GM18505 (cell line): ENCODE measurements at regions not wholly inside any gene's neighbourhood (a gene's known extent, or its start where the extent isn't known, plus 50 kb on each side); places are given as distances from the start of the nearest gene placed in this dataset.

Experiments
- ATAC-seq: cut with Tn5 transposase; IDR thresholded peaks from one replicate; pipeline ENCODE4 v1.9.1; 2021; ENCODE audit not compliant: unreplicated experiment
- POLR2A ChIP-seq: IDR thresholded peaks from 4 replicates; pipeline ENCODE4 v1.6.1; 2011; ENCODE audit warnings: borderline replicate concordance; ENCODE audit not compliant: insufficient read depth, insufficient read length; ENCODE audit errors: extremely low read depth

- ATAC-seq = no peak
- no peak for TF ChIP-seq POLR2A
Measured at GRCh38 chr9:82284758-82285157, 296.2 kb downstream of the SPATA31D1 start.

GRCh38 chr9:82295181-82295580 lies 306.6 kb downstream of the SPATA31D1 start:
- no peak for TF ChIP-seq POLR2A
- ATAC-seq = no peak

GRCh38 chr9:82299870-82300269 lies 311.3 kb downstream of the SPATA31D1 start:
- TF ChIP-seq POLR2A = no peak
- ATAC-seq = no peak

- TF ChIP-seq POLR2A = no peak
- ATAC-seq = no peak
Measured at GRCh38 chr9:82302968-82303655, 314.5 kb downstream of the SPATA31D1 start.

GRCh38 chr9:82308836-82309235 lies 320.3 kb downstream of the SPATA31D1 start:
- TF ChIP-seq POLR2A = no peak
- ATAC-seq = no peak

- ATAC-seq = no peak
- no peak for TF ChIP-seq POLR2A
Measured at GRCh38 chr9:82313697-82314096, 325.1 kb downstream of the SPATA31D1 start.

GRCh38 chr9:82320566-82320965 lies 332.0 kb downstream of the SPATA31D1 start:
- TF ChIP-seq POLR2A = no peak
- ATAC-seq = no peak

- no peak for TF ChIP-seq POLR2A
- no peak for ATAC-seq
Measured at GRCh38 chr9:82325907-82326306, 337.3 kb downstream of the SPATA31D1 start.

- no peak for TF ChIP-seq POLR2A
- no peak for ATAC-seq
Measured at GRCh38 chr9:82327641-82328040, 339.1 kb downstream of the SPATA31D1 start.

- TF ChIP-seq POLR2A = no peak
- ATAC-seq = no peak
Measured at GRCh38 chr9:82331079-82331478, 342.5 kb downstream of the SPATA31D1 start.

GRCh38 chr9:82332018-82332773 lies 343.6 kb downstream of the SPATA31D1 start:
- TF ChIP-seq POLR2A = no peak
- ATAC-seq = no peak

GRCh38 chr9:82332774-82333152 lies 344.2 kb downstream of the SPATA31D1 start:
- ATAC-seq = no peak
- no peak for TF ChIP-seq POLR2A

GRCh38 chr9:82333671-82334070 lies 345.1 kb downstream of the SPATA31D1 start:
- no peak for ATAC-seq
- no peak for TF ChIP-seq POLR2A

GRCh38 chr9:82334286-82334685 lies 345.7 kb downstream of the SPATA31D1 start:
- TF ChIP-seq POLR2A = no peak
- ATAC-seq = no peak
